Right atrium auricular region (tissue), 2 donors: ENCODE measurements at regions not wholly inside any gene's neighbourhood (a gene's known extent, or its start where the extent isn't known, plus 50 kb on each side); places are given as distances from the start of the nearest gene placed in this dataset.

Source experiments
- DNase-seq: peaks from one replicate; pipeline ENCODE4 v3.0.0-alpha.2; 2019; ENCODE audit warnings: low spot score
- H3K27ac ChIP-seq, 2 donors: fragments of 200-600 bp; sonication (generic); 1 replicate in 1 of 2; 2 replicates in 1 of 2; pipeline ENCODE4 v1.5.1; 2016 to 2019
- H3K27me3 ChIP-seq, 2 donors: fragments of 200-600 bp; sonication (generic); one replicate each; pipeline versions ENCODE4 v1.5.1 to v1.6.0; 2017 to 2019
- H3K36me3 ChIP-seq: fragments of 200-600 bp; sonication (generic); one replicate; pipeline ENCODE4 v1.5.1; 2016
- H3K4me1 ChIP-seq, 2 donors: fragments of 200-600 bp; sonication (generic); one replicate each; pipeline versions ENCODE4 v1.5.1 to v1.6.0; 2017 to 2019
- H3K4me3 ChIP-seq, 2 donors: fragments of 200-600 bp; sonication (generic); 1 replicate in 1 of 2; 2 replicates in 1 of 2; pipeline ENCODE4 v1.5.1; 2017 to 2019; ENCODE audit warnings: mild to moderate bottlenecking in 1 of 2, moderate library complexity in 1 of 2
- H3K9me3 ChIP-seq, 2 donors: fragments of 200-600 bp; sonication (generic); one replicate each; pipeline ENCODE4 v1.5.1; 2019
- TF ChIP-seq, protein P1 (sequence below), 2 donors: fragments of 200-600 bp; sonication (generic); IDR thresholded peaks; one replicate each; pipeline ENCODE4 v1.5.1; 2019; ENCODE audit warnings: antibody characterized with exemption in 2 of 2

DNA sequence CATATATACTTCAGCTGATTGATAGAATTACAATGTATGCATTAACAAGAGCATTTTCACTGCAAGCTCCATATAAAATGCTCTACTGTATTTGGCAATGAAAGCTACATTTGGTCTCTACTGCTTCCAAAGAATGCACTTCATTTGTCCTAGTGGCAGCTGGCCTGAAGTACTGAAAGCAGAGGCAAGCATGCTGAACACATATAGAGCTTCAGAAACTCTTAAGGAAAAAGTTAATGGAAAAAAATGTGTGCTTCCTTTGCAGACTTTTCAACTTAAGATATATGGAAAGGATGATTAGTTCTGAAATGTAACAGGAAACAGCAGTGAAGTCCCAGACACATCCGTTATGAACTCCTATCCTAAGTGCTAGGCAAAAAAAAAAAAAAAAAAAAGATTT, 537.1 kb upstream of the POM121L12 start:
- no peaks in the 10 kb centered on the region for H3K36me3 ChIP-seq
- no peak for DNase-seq
- no peaks in the 10 kb centered on the region for H3K4me1 ChIP-seq

DNA sequence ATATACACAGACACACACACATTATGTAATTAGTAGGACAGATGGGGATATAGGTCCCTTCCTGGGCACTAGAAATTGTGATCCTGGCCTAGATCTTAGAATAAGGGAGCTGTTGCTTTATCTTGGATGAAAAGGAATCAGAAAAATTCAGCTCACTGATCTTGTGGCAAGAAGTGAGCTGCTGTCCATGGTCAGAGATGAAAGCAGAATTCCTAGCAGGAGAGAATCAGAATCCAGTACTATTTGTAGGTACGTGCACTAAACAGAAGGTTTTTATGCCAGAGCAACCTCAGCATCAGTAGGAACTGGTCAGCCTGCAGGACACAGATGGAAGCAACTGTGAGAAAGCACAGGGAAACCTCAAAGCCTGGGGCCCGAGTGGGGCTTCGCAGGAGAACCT, 549.2 kb upstream of the POM121L12 start:
- no peaks in the 10 kb centered on the region for H3K4me1 ChIP-seq
- no peak for DNase-seq
- H3K27me3 ChIP-seq: no peaks in the 10 kb centered on the region
- H3K27ac ChIP-seq: no peak overlapping the region
- H3K4me3 ChIP-seq: no peak overlapping the region
- H3K9me3 ChIP-seq: no peaks in the 10 kb centered on the region
- TF ChIP-seq, protein P1, sequence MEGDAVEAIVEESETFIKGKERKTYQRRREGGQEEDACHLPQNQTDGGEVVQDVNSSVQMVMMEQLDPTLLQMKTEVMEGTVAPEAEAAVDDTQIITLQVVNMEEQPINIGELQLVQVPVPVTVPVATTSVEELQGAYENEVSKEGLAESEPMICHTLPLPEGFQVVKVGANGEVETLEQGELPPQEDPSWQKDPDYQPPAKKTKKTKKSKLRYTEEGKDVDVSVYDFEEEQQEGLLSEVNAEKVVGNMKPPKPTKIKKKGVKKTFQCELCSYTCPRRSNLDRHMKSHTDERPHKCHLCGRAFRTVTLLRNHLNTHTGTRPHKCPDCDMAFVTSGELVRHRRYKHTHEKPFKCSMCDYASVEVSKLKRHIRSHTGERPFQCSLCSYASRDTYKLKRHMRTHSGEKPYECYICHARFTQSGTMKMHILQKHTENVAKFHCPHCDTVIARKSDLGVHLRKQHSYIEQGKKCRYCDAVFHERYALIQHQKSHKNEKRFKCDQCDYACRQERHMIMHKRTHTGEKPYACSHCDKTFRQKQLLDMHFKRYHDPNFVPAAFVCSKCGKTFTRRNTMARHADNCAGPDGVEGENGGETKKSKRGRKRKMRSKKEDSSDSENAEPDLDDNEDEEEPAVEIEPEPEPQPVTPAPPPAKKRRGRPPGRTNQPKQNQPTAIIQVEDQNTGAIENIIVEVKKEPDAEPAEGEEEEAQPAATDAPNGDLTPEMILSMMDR (IDR thresholded peaks at IDR 0.05): no peak
- no peaks in the 10 kb centered on the region for H3K36me3 ChIP-seq

More for the DNA sequence above, 537.1 kb upstream of the POM121L12 start:
- H3K27ac ChIP-seq: no peak overlapping the region
- H3K4me3 ChIP-seq: no peak overlapping the region
- TF ChIP-seq, protein P1 (IDR thresholded peaks at IDR 0.05): no peak
- no peaks in the 10 kb centered on the region for H3K27me3 ChIP-seq
- no peaks in the 10 kb centered on the region for H3K9me3 ChIP-seq

DNA sequence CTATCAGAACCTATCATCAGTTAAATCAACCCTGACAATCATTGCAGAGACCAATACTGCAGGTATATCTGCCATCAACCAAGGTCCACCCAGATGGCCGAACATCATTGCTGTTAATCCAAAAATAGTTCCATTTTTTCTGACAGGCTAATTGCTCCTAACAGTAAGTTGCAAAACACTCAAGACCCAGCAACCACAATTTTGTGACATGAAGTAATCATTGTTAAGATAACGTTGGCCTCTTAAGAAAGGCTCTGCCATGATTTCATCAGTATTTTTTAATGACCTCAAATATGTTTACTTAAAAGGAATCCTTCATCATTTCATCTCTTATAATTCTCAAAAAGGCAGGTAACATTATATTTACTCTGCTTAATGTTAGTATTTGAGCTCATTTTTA, 553.4 kb upstream of the POM121L12 start:
- Histone ChIP-seq H3K27me3 (no peaks in the 10 kb centered on the region), H3K9me3 (no peaks in the 10 kb centered on the region), H3K4me1 (no peaks in the 10 kb centered on the region), H3K4me3 (no peak overlapping the region), H3K36me3 (no peaks in the 10 kb centered on the region), H3K27ac (no peak overlapping the region)
- TF ChIP-seq, protein P1 (IDR thresholded peaks at IDR 0.05): no peak
- DNase-seq: no peak

- no peaks in the 10 kb centered on the region for H3K36me3 ChIP-seq
- no peak for DNase-seq
- no peaks in the 10 kb centered on the region for H3K4me1 ChIP-seq
- H3K9me3 ChIP-seq: no peaks in the 10 kb centered on the region
- TF ChIP-seq, protein P1 (IDR thresholded peaks at IDR 0.05): no peak
- no peaks in the 10 kb centered on the region for H3K27me3 ChIP-seq
- H3K27ac ChIP-seq: no peak overlapping the region
- H3K4me3 ChIP-seq: no peak overlapping the region
Observed at GRCh38 chr7:52481571-52481970, 553.9 kb upstream of the POM121L12 start.

DNA sequence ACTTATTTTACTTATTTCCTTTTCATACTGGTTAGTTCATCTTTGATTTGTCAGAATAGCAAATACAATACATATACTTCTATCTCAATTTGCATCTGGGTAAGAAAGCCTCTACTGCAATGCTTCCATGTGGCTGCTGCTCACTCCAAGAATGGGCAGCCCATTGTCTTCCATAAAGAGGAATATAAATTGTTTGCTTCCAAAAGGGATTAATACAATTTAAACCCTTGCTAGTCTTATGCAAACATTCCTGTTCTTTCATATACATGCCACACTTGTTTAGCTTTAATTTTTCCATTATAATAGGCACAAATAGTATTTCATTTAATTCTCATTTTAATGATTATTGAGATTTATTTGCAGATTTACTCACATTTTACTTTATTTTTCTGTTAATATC, 555.4 kb upstream of the POM121L12 start:
- TF ChIP-seq, protein P1 (IDR thresholded peaks at IDR 0.05): no peak
- no peaks in the 10 kb centered on the region for H3K27me3 ChIP-seq

DNA sequence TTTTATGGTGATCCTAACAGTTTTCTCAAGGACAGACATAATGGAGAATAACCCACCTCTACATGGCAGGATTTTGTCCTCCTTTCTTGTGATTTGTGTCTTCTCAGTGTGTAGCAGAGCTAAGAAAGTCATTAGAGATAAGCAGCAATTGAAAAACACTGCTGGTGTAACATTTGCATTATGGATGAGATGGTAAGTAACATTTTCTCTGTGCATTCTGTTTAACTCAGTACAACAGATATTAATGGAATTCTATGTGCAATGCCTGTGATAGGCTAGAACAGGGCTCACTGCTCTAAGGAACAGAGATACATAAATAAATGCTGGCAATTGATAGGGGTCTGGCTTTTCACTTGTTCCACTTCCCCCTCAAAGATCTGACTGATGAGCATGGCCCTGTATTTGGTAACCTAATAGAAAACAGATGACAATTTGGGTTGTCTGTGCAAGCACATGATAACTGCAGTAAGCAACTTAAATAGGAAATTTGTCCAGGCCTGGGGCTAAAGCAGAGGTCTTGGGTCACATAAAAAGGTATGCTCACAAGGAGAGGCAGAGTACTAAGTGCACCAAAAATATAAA, 560.3 kb upstream of the POM121L12 start:
- H3K27me3 ChIP-seq: no peaks in the 10 kb centered on the region
- H3K27ac ChIP-seq: no peak overlapping the region
- no peak for DNase-seq
- no peaks in the 10 kb centered on the region for H3K4me1 ChIP-seq
- H3K9me3 ChIP-seq: no peaks in the 10 kb centered on the region
- TF ChIP-seq, protein P1 (IDR thresholded peaks at IDR 0.05): no peak
- no peaks in the 10 kb centered on the region for H3K36me3 ChIP-seq
- H3K4me3 ChIP-seq: no peak overlapping the region

More for the DNA sequence above, 555.4 kb upstream of the POM121L12 start:
- Histone ChIP-seq H3K27ac (no peak overlapping the region), H3K4me1 (no peaks in the 10 kb centered on the region), H3K9me3 (no peaks in the 10 kb centered on the region), H3K36me3 (no peaks in the 10 kb centered on the region), H3K4me3 (no peak overlapping the region)
- no peak for DNase-seq
